ENCODE measurements at regions not wholly inside any gene's neighbourhood (a gene's known extent, or its start where the extent isn't known, plus 50 kb on each side); places are given as distances from the start of the nearest gene placed in this dataset.
"Not testable (repeated sequence)": the region's sequence is repeated elsewhere in the genome, so short reads cannot be mapped to it uniquely, and the experiment has no call there.

DNA sequence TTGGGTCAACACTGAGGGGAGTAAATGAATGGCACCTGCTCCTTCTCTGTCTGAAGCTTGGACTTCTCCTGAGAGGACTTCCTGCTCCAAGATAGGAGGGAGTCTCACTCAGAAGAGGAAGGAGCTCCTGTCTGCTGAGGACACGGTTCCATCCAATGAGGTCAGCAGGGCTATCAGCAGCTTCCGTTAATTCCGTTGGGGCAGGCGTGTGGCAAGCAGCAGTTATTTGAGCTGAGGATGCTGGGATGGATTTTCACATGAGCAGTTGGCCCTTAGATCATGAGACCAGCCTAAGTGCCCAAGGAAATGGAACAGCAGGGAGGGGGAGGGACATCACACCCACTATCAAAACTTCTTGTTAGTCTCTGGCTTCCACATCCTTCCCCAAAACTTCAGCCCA, 159.0 kb upstream of the PZP start:
- H3K27ac Mint-ChIP-seq, result no peak overlapping the region
- H3K4me1 ChIP-seq (ENCODE audit: control insufficient read depth in 2 of 2, insufficient read depth in 2 of 2, low read length in 2 of 2), result peaks cover 0 to 8% of the 10 kb centered on the region in 2 donors
- H3K27me3 ChIP-seq (ENCODE audit: control insufficient read depth in 2 of 2, insufficient read depth in 2 of 2, low read length in 2 of 2), result no peaks in the 10 kb centered on the region
- H3K4me3 ChIP-seq (ENCODE audit: low read length), result no peak overlapping the region
- ChIA-PET POLR2A (no interaction called here), CTCF (interaction anchor here (1.3 kb wide), 1 partner anchor 11 kb away, joined by 4 read pairs; no protein-coding TSS in a partner anchor)
- H3K27ac ChIP-seq (ENCODE audit: low read depth, low read length), result no peak overlapping the region
- H3K9me3 Mint-ChIP-seq, result no peaks in the 10 kb centered on the region
- no peaks in the 10 kb centered on the region for H3K36me3 ChIP-seq (ENCODE audit: control insufficient read depth in 2 of 3, insufficient read depth in 3 of 3, low read length in 3 of 3)
- no peaks in the 10 kb centered on the region for H3K9me3 ChIP-seq (ENCODE audit: control insufficient read depth in 2 of 3, low read length in 3 of 3)
- no peak overlapping the region for H3K4me3 Mint-ChIP-seq
- DNase-seq (no peak), ATAC-seq (peak; percentile 54)
- intact Hi-C loops (cut with micrococcal nuclease), result no loop called here
- peaks cover 0 to 32% (median 0%) of the 10 kb centered on the region in 5 donors for H3K27me3 Mint-ChIP-seq
- H3K36me3 Mint-ChIP-seq, result peaks cover 0 to 2% (median 0%) of the 10 kb centered on the region in 5 donors
- H3K4me1 Mint-ChIP-seq, result peaks cover 17 to 36% (median 22%) of the 10 kb centered on the region in 7 donors

DNA sequence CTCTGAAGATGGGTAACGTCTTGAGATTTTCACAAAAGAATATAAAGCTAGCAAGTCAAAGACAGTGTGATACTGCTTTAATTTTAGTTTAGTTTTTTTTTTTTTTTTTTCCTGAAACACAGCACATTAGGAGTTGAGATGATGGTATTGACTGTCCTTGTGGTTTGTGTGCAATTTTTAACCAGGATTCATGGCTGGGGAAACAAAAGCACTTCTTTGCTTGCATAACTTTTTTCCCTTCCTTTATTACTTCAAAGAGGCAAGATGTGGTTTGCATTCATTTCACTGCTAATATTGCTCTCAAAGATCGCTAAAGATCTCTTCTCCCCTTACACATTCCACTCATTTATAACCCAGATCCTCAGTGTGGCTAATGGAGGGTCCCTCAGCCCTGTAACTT, 157.1 kb upstream of the PZP start:
- CTCF ChIA-PET, result no interaction called here
- H3K9me3 ChIP-seq (ENCODE audit: control insufficient read depth in 2 of 3, low read length in 3 of 3), result no peaks in the 10 kb centered on the region
- H3K4me3 Mint-ChIP-seq, result peak overlapping the region in 3 of 10 donors; percentile 9 to 66 (median 30)
- peak overlapping the region in 1 of 9 donors; percentile 64 for H3K27ac Mint-ChIP-seq
- peaks cover 0 to 5% (median 0%) of the 10 kb centered on the region in 5 donors for H3K36me3 Mint-ChIP-seq
- no peaks in the 10 kb centered on the region for H3K27me3 ChIP-seq (ENCODE audit: control insufficient read depth in 2 of 2, insufficient read depth in 2 of 2, low read length in 2 of 2)
- H3K27me3 Mint-ChIP-seq, result peaks cover 0 to 20% (median 0%) of the 10 kb centered on the region in 5 donors
- DNase-seq, result no peak
- no peak overlapping the region for H3K27ac ChIP-seq (ENCODE audit: low read depth, low read length)
- H3K9me3 Mint-ChIP-seq, result no peaks in the 10 kb centered on the region
- no peak for ATAC-seq
- H3K4me1 ChIP-seq (ENCODE audit: control insufficient read depth in 2 of 2, insufficient read depth in 2 of 2, low read length in 2 of 2), result peaks cover 0 to 8% of the 10 kb centered on the region in 2 donors
- H3K36me3 ChIP-seq (ENCODE audit: control insufficient read depth in 2 of 3, insufficient read depth in 3 of 3, low read length in 3 of 3), result no peaks in the 10 kb centered on the region
- peaks cover 18 to 36% (median 22%) of the 10 kb centered on the region in 7 donors for H3K4me1 Mint-ChIP-seq
- no peak overlapping the region for H3K4me3 ChIP-seq (ENCODE audit: low read length)
- POLR2A ChIA-PET, result interaction anchor here (0.7 kb wide), 1 partner anchor 16 kb away, joined by 3 read pairs; no protein-coding TSS in a partner anchor
- intact Hi-C loops (cut with micrococcal nuclease), result loop anchor here in 1 of 2 donors (2.0 kb wide), 1 partner anchor 34 kb away; no protein-coding TSS in a partner anchor

DNA sequence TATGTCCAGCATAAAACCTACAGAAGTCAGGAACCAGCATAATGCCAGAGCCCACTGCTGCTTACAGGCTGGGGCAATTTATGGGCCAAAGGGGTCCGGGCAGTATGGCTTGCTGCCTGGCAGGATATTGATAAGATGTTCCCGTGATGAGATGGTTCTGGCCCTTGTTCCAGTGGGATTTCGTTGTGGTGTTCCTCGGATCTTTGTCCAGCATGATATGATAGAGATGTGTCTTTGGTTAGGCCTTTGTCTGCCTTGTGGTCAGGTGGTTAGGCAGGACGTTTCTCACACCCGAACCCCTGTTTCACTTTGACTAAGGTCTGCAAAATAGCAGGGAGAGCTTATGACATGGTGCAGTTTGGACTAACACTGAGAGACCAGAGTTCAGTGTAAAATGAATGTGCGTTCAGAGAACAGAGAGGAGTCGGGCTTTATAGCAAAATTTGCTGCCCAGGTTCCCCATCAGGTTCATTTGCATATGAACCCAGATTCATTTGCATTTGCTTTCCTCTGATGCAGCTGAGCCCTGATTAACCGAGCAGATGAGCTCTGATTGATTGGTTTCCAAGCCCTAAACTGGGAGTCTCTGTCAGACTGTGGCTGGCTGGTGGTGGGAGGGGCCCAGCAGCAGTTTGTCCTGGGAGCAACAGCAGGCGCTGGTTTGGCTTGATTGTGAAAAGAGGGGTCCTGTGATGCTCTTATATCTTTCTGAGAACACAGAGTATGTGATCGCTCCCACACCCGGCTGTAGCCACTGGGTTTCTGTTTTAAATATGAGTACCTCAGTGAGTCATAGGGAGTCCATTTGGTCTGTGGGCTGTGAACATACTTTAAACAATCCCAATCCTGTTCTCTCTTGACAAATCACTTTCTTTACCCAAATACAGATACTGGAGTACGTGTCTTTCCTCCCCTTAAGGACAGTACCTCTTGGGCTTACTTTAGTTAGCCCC, 156.3 kb upstream of the PZP start:
- H3K27ac Mint-ChIP-seq, result peak overlapping the region in 1 of 9 donors; percentile 64
- H3K4me1 Mint-ChIP-seq, result peaks cover 18 to 36% (median 22%) of the 10 kb centered on the region in 7 donors
- ChIA-PET CTCF (no interaction called here), POLR2A (interaction anchor here (0.7 kb wide), 1 partner anchor 15 kb away, joined by 3 read pairs; no protein-coding TSS in a partner anchor)
- H3K27me3 ChIP-seq (ENCODE audit: control insufficient read depth in 2 of 2, insufficient read depth in 2 of 2, low read length in 2 of 2), result no peaks in the 10 kb centered on the region
- intact Hi-C loops (cut with micrococcal nuclease), result loop anchor here in 1 of 2 donors (2.0 kb wide), 1 partner anchor 34 kb away; no protein-coding TSS in a partner anchor
- H3K27me3 Mint-ChIP-seq, result peaks cover 0 to 18% (median 0%) of the 10 kb centered on the region in 5 donors
- H3K9me3 ChIP-seq (ENCODE audit: control insufficient read depth in 2 of 3, low read length in 3 of 3), result no peaks in the 10 kb centered on the region
- DNase-seq, result peak in 1 of 9 donors; percentile 58
- H3K4me3 Mint-ChIP-seq, result peak overlapping the region in 5 of 10 donors; percentile 1 to 66 (median 9)
- no peaks in the 10 kb centered on the region for H3K9me3 Mint-ChIP-seq
- H3K36me3 Mint-ChIP-seq, result peaks cover 0 to 5% (median 0%) of the 10 kb centered on the region in 5 donors
- no peak overlapping the region for H3K27ac ChIP-seq (ENCODE audit: low read depth, low read length)
- peaks cover 0 to 8% of the 10 kb centered on the region in 2 donors for H3K4me1 ChIP-seq (ENCODE audit: control insufficient read depth in 2 of 2, insufficient read depth in 2 of 2, low read length in 2 of 2)
- ATAC-seq, result peak; percentile 54
- no peak overlapping the region for H3K4me3 ChIP-seq (ENCODE audit: low read length)
- no peaks in the 10 kb centered on the region for H3K36me3 ChIP-seq (ENCODE audit: control insufficient read depth in 2 of 3, insufficient read depth in 3 of 3, low read length in 3 of 3)

DNA sequence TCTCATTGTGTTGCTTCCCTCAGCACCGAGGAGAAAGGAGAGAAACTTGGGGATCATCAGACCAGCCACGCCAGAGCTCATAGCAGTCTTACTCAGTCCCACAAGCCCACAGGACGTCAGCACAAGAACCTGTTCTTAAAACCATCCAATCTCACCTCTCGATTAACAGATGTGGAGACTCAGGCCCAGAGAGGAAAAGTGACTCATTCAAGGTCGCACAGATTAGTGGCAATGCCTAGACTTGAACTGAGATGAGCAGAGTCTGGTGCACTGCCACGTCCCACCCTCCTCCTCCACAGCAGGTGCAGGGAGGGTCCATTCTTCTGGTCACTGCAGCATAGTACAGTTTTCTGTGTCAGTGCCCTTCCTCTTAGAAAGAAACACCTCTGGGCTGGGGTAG, 154.9 kb upstream of the PZP start:
- H3K4me3 ChIP-seq (ENCODE audit: low read length), result no peak overlapping the region
- H3K27me3 ChIP-seq (ENCODE audit: control insufficient read depth in 2 of 2, insufficient read depth in 2 of 2, low read length in 2 of 2), result no peaks in the 10 kb centered on the region
- H3K27ac Mint-ChIP-seq, result peak overlapping the region in 1 of 9 donors; percentile 60
- CTCF ChIA-PET, result no interaction called here
- intact Hi-C loops (cut with micrococcal nuclease), result no loop called here
- H3K36me3 Mint-ChIP-seq, result peaks cover 0 to 8% (median 0%) of the 10 kb centered on the region in 5 donors
- POLR2A ChIA-PET, result no interaction called here
- peak overlapping the region in 1 of 10 donors; percentile 1 for H3K4me3 Mint-ChIP-seq
- H3K27me3 Mint-ChIP-seq, result peaks cover 0 to 22% (median 0%) of the 10 kb centered on the region in 5 donors
- no peaks in the 10 kb centered on the region for H3K36me3 ChIP-seq (ENCODE audit: control insufficient read depth in 2 of 3, insufficient read depth in 3 of 3, low read length in 3 of 3)
- H3K4me1 ChIP-seq (ENCODE audit: control insufficient read depth in 2 of 2, insufficient read depth in 2 of 2, low read length in 2 of 2), result peaks cover 0 to 8% of the 10 kb centered on the region in 2 donors
- no peak overlapping the region for H3K27ac ChIP-seq (ENCODE audit: low read depth, low read length)
- no peaks in the 10 kb centered on the region for H3K9me3 ChIP-seq (ENCODE audit: control insufficient read depth in 2 of 3, low read length in 3 of 3)
- DNase-seq (no peak), ATAC-seq (no peak)
- H3K9me3 Mint-ChIP-seq, result peaks cover 0 to 2% (median 0%) of the 10 kb centered on the region in 11 donors
- H3K4me1 Mint-ChIP-seq, result peaks cover 18 to 36% (median 22%) of the 10 kb centered on the region in 7 donors

DNA sequence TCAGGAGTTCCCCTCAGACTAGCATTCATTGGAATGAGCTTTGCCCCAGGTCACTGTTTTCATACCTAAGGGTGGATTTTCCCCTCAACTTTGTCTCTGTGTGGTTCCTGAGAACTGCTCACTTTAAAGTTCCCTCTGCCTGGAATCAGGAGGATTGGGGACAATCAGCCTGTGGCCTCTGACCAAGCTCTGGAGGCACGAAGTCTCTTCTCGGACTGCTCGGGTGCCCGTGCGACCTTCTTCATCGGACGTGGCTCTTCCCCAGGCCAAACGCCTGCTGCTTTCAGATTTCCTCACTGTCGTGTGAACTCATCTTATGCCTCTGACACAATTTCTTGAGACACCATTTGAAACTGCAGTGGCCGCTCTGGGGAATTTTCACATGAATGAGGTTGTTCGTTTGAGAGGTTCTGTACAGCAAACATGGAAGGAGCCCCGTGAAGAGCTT, 153.7 kb upstream of the PZP start:
- intact Hi-C loops (cut with micrococcal nuclease), result no loop called here
- Mint-ChIP-seq H3K9me3 (peaks cover 0 to 5% (median 0%) of the 10 kb centered on the region in 11 donors), H3K4me3 (no peak overlapping the region), H3K36me3 (peaks cover 0 to 12% (median 2%) of the 10 kb centered on the region in 5 donors), H3K27ac (no peak overlapping the region), H3K27me3 (peaks cover 0 to 26% (median 0%) of the 10 kb centered on the region in 5 donors), H3K4me1 (peaks cover 15 to 36% (median 22%) of the 10 kb centered on the region in 7 donors)
- DNase-seq (no peak), ATAC-seq (no peak)
- H3K9me3 ChIP-seq (ENCODE audit: control insufficient read depth in 2 of 3, low read length in 3 of 3), result no peaks in the 10 kb centered on the region
- H3K4me1 ChIP-seq (ENCODE audit: control insufficient read depth in 2 of 2, insufficient read depth in 2 of 2, low read length in 2 of 2), result peaks cover 0 to 8% of the 10 kb centered on the region in 2 donors
- no peak overlapping the region for H3K27ac ChIP-seq (ENCODE audit: low read depth, low read length)
- no peaks in the 10 kb centered on the region for H3K36me3 ChIP-seq (ENCODE audit: control insufficient read depth in 2 of 3, insufficient read depth in 3 of 3, low read length in 3 of 3)
- CTCF ChIA-PET, result interaction anchor here (1.0 kb wide), 1 partner anchor 32 kb away, joined by 3 read pairs; no protein-coding TSS in a partner anchor
- POLR2A ChIA-PET, result no interaction called here
- no peak overlapping the region for H3K4me3 ChIP-seq (ENCODE audit: low read length)
- H3K27me3 ChIP-seq (ENCODE audit: control insufficient read depth in 2 of 2, insufficient read depth in 2 of 2, low read length in 2 of 2), result no peaks in the 10 kb centered on the region

DNA sequence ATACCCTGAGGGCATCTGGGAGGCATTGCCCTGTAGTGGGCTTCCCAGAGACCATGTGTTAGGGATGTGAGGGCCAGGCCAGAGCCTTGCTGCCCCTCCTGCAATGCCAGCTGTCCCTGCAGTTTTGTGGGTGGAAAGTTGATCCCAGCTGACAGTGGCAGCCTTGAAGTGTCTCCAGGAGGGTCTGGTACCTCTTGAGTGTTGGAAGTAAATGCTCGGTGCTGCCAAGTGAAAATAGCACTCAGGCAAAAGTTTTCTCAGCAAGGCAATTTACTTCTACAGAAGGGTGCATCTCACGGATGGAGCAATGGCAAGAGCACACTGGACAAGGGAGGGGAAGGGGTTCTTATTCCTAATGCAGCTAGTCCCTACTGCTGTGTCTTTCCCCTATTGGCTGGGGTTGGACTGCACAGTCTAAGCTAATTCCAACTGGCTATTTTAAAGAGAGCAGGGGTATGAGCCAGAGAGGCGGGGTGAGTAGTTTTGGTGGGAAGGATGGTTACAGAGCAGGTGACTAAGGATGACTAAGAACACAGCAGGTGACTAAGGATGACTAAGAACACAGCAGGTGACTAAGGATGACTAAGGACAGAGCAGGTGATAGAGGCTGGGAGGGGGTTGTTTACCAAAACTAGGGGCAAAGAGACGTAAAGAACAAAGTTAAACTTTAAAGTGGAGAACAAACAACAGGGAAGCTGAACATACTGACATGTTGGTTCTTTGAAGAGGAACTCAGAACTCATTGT, 146.0 kb upstream of the PZP start:
- H3K4me3 Mint-ChIP-seq; H3K27me3 ChIP-seq (ENCODE audit: control insufficient read depth in 2 of 2, insufficient read depth in 2 of 2, low read length in 2 of 2); ATAC-seq; H3K4me3 ChIP-seq (ENCODE audit: low read length); CTCF ChIA-PET; intact Hi-C loops (cut with micrococcal nuclease); DNase-seq; H3K27ac Mint-ChIP-seq; H3K36me3 ChIP-seq (ENCODE audit: control insufficient read depth in 2 of 3, insufficient read depth in 3 of 3, low read length in 3 of 3); POLR2A ChIA-PET; H3K27ac ChIP-seq (ENCODE audit: low read depth, low read length); H3K4me1 ChIP-seq (ENCODE audit: control insufficient read depth in 2 of 2, insufficient read depth in 2 of 2, low read length in 2 of 2): not testable (repeated sequence)
- Mint-ChIP-seq H3K4me1 (peaks cover 0 to 11% (median 9%) of the 10 kb centered on the region in 7 donors), H3K27me3 (peaks cover 0 to 24% (median 0%) of the 10 kb centered on the region in 5 donors), H3K9me3 (peaks cover 0 to 43% (median 25%) of the 10 kb centered on the region in 11 donors), H3K36me3 (peaks cover 0 to 20% (median 14%) of the 10 kb centered on the region in 5 donors)
- H3K9me3 ChIP-seq (ENCODE audit: control insufficient read depth in 2 of 3, low read length in 3 of 3), result peaks cover 0 to 13% (median 10%) of the 10 kb centered on the region in 3 experiments
